HG02588 (cell line): ENCODE measurements at regions not wholly inside any gene's neighbourhood (a gene's known extent, or its start where the extent isn't known, plus 50 kb on each side); places are given as distances from the start of the nearest gene placed in this dataset.
"Not testable (repeated sequence)": the region's sequence is repeated elsewhere in the genome, so short reads cannot be mapped to it uniquely, and the experiment has no call there.

Experiments used
- ATAC-seq: cut with Tn5 transposase; IDR thresholded peaks from one replicate; pipeline ENCODE4 v1.9.1; 2021; ENCODE audit warnings: mild to moderate bottlenecking, moderate library complexity; ENCODE audit not compliant: unreplicated experiment

- ATAC-seq = not testable (repeated sequence)
These were observed 1111.5 kb downstream of the BRD1 start for GRCh38 chr22:48716154-48716553.

DNA sequence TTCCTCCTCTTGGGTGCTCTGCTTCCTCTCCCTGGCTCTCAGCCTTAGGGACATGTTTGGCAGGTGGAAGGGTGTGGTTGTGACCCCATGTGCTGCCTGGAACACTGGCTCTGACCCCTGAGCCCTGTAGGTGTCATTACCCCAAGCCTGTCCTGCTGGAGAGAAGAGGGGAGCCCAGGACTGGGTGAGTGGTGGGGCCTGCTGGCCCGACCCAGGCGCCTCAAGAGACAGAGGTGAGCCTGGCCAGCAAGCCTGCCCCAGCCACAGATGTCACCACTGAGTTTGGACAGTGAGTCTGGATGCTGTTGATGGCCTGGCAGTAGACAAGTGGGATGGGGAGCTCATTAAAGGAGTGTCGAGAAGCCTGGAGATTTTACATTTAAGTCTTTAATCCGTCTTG, 1112.2 kb downstream of the BRD1 start:
- ATAC-seq = no peak

GRCh38 chr22:48714231-48714630, 1113.4 kb downstream of the BRD1 start:
- ATAC-seq = no peak

- no peak for ATAC-seq
These were observed 1114.1 kb downstream of the BRD1 start for GRCh38 chr22:48713272-48714205.

DNA sequence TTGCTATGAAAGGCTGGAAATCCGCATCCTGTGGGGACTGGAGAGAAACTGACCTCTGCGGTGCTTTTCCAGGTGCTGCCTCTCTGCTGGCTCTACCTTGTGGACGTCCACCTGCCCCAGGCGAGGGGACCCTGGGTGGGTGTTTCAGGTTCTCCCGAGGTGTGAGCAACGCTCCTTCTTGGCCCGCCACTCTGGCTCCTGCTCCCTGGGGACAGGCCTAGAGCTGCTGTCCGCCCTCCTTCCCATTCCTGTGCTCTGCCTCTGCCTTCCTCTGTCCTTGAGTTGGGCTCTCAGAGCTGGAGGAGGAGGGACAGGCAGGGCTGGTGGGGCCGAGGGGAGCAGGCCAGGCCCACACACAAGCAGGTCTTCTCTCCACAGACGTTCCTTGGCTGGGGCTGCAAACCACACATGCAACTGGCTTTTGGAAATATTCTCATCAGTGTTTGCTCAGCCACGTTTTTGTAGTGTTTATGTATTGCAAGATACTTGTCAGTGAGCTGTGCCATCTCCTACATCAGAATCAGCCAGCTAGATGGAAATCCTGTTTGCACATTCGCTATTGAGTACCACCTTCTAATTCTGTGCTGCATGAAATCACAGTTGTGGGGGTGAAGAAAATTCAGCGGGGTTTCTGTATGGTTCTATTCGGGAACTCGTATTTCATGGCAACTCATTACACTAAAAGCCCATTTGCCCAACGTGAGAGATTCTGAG, 1115.0 kb downstream of the BRD1 start:
- ATAC-seq = no peak

DNA sequence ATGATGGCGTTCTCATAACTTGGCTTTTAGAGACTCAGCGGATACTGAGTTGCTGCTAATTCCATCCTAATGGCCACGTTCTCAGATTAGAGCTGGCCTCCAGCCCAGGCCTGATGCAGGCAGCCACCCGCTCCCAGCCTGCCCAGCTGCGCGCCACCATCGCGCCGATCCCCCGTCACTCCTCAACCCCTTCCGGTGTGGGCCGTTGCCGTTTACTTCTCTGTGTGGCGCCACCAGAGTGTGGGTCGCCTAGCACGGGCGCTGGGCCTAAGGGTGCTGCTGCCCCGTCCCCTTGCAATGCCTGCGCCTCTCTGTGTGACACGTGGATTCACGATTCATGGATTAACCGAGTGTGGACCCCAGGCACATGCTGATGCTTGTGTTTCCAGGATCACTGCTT, 1116.0 kb downstream of the BRD1 start:
- no peak for ATAC-seq

DNA sequence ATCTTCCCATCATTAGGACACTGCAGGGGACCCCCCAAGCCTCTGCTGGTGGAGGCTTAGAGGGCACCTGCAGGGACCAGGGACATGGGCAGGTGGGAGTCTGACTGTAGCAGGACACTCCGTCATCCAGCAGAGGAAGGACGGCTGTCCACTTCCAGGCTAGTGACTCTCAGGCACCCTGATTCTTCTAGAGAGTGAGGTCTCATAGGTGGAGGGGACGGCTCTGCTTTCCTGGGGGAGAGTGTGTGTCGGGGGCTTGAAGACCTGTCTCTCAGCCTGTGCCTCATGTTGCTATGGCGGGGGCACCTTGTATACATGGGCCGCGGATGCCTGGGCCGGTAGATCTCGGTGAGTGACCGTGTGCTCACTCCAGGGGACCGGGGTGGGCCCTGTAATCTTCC, 1116.6 kb downstream of the BRD1 start:
- ATAC-seq = no peak

- ATAC-seq = no peak
These were observed 1117.3 kb downstream of the BRD1 start for GRCh38 chr22:48710410-48710809.

DNA sequence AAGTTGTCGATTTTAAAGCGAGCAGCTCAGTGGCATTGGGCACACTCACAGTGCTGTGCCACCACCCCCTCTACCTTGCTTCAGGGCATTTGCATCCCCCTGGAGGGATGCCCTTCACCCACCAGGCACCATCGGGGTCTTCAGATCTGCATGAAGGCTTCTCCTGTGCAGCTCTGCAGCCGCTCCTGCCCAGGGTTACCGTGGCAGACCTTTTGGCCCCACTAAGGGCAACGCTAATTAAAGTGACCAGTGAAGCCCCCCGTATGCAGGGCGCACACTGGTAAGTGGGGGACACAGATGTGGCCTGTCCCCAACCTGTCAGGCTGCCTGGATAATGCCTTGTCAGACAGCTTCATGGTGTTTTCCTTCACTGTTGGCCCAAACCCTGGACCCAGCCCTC, 1117.7 kb downstream of the BRD1 start:
- ATAC-seq = no peak

GRCh38 chr22:48709453-48709852, 1118.2 kb downstream of the BRD1 start:
- no peak for ATAC-seq

GRCh38 chr22:48708558-48709245, 1119.0 kb downstream of the BRD1 start:
- no peak for ATAC-seq

DNA sequence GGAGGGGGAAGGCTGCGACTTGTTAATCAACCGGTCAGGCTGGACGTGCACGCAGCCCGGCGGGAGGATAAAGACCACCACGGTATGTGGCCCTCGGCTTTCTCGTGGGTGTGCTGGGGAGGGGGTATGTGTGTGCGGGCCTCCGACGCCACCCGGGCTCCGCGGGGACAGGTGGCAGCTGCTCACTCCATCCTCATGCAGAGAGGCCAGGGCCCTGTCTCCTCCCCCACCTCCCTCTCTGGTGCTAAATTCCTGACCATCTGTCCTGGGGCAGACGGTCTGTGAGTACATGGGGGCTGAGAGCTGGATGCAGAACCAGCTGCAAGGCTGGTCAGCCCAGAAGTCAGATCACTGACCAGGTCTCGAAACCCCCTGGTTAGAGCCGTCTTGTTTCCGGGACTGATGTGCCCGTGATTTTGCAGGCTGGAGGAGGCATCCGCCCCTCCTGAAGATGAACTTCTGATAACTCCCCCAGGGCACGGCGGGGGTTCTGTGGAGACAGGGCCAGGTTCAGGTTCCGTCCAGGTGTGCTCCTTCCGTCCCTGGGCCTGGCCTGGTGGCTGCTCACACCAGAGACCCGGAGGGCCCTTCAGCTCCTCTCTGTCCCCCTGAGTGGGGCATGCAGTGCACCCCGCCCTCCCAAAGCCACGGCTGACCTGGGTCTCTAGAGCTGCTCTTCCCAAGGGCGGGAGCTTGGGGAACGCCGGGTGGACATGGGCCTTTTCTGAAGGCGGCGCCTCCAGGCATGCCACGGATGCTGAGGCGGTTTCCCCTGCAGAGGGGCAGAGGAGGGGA, 1119.7 kb downstream of the BRD1 start:
- no peak for ATAC-seq

DNA sequence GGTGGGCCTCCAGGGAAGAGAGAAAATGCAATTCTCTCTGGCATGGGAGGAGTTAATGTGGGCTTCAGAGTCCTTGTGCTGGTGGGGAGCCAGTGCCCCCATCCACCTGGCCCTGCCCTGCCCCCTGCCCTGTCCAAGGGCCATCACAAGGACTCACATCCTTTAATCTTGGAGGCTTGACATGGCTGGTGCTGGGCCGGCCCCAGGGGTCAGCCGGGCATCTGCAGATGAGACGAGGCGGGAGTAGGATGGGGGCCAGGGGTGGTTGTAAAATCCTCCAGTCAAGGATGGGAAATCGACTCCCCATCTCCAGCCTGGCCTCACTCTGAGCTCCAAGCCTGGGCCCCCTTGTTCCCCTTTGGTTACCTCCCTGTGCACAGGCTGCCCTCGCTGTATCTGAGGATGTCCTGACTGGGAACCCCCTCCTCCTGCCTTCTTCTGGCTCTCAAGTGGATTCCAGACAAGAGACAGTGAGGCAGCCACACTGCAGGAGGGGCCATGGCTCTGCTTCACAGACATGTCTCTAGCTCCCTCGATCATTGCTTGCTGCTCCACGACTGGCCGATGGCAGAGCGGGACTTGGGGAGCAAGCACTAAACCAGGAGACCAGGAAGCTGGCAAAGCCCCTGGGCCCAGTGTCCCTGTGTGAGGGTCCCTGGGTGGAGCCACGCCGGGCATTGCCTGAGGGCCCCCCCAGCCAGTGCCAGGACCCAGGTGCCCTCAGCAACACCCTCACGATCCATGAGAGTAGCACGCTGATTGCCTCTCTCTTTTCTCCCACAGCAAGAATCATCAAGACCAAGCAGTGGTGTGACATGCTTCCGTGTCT, 1120.5 kb downstream of the BRD1 start:
- ATAC-seq = no peak

DNA sequence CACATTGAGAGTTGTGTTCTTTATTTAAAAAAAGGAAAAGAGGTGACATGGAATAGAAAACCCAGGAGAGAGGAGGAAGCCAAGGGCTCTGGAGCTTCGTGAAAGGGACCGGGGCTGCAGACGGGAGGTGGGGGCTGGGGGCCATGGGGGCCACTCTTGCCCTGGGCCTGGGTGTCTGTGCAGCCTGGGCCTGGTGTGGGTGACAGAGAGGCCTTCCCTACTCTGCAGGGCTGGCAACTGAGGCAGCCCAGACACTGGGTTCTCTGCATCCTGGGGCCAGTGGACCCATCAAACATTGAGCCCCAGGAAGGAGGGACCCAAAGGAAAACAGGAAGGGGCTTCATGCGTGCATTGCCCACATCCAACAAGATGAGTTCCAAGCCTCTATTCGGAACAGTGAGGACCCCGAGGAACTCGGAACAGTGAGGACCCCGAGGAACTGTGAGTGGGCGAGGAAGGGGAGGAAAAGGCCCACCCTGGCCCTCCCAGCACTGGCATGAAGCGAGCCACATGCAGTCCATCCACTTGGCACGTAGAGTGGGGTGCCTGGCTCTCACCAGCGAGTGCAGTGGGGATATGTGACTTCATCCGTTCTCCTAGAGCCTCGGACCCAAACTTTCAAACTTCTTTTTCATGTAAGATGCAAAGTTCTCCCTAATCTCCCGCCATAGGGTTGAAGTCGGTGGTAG, 1121.6 kb downstream of the BRD1 start:
- ATAC-seq = no peak

DNA sequence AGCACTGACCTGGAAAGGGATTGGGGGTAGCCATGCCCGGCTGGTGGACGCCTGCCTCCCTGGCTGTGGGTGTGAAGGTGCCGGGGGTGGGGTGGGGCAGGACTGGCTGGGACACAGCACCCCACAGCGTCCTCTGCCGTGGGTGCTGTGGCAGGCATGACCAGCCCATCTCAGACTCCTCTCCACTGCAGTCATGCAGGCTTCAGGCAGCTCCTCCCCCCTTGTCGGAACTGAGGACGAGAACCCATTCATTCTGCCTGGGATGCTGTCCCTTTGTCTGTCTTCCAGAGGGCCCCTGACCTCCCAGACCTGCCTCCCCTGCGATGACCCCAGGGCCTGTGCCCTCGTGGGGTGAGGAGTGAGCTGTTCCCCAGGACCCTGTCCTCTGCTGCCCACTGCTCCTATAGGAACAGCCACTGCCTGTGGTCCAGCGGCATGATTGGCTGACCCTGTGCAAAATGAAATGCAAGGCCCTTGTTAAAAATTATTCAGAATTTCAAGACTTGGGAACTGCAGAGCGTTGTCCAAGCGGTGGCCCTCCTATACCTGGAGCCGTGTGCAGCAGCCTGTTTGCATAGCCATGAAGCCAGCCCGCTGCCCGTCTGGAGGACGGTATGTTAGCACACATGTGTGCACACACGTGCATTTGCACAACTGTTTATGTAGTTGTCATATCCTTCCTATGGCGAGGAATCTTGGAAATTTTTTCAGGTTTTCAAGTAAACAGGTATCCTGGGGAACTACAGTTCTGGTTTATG, 1122.3 kb downstream of the BRD1 start:
- no peak for ATAC-seq

DNA sequence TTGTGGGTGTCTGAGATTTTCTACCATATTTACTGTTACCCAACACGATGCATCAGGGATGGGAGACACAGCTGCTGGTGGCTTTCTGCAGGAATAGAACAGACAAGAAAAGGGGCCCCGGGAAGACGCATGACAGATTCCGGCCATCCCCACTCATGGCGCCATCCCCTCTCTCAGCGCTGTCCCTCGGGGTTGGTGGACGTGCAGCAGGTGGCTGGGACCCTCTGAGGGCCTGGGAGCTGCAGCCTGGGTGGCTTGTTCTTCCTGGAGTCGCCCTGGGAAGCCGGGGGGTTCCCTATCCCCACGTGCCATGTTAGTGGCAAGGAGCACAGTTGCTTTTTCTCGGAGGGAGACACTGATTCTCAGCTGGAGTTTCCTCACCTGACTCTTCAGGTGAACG, 1123.3 kb downstream of the BRD1 start:
- ATAC-seq = no peak

DNA sequence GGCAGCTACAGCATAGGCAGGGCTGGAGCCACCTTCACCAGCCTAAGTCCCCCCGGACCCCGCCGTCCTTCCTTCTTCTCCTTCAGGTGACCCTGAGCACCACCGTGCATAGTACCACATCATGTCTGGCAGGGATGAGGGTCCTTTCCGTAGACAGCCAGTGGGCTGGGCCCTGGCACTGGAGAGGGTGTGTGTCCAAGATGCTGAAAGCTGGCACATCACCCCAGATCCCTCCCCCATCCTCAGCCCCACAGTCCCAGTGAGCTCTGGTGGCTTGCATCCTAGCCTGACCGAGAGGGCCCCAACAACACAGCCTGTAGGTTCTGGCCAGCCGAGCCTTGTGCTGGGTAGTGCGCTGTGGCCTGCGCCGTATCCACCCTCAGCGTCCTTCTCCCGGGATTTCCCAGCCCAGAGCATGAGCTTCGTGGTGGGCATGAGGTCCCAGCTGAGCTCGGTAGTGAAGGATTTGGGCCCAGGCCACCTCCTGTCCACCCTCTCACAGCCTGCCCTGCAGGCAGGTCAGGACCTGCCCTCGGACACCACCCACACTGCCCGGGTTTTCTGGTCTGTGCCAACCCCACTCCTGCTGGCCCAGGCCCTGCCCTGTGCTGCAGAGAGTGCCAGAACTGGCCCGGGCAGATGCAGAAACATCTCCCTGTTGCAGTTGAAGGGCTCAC, 1124.3 kb downstream of the BRD1 start:
- no peak for ATAC-seq
